Stomach (tissue), 4 donors: ENCODE measurements at regions not wholly inside any gene's neighbourhood (a gene's known extent, or its start where the extent isn't known, plus 50 kb on each side); places are given as distances from the start of the nearest gene placed in this dataset.

Experiments used
- EP300 ChIP-seq: sonication (generic); formaldehyde crosslinking; IDR thresholded peaks from one replicate; pipeline ENCODE4 v1.6.1; 2017; ENCODE audit warnings: antibody characterized with exemption
- POLR2A ChIP-seq, 4 donors: fragments of 450-650 bp; IDR thresholded peaks; one replicate each; pipeline ENCODE4 v1.6.1; 2016; ENCODE audit warnings: antibody characterized with exemption in 4 of 4, control low read depth in 2 of 4, mild to moderate bottlenecking in 1 of 4, moderate library complexity in 1 of 4
- POLR2AphosphoS5 ChIP-seq, 3 donors: sonication (generic); formaldehyde crosslinking; IDR thresholded peaks; one replicate each; pipeline ENCODE4 v1.6.1; 2016; ENCODE audit warnings: antibody characterized with exemption in 3 of 3
- TF ChIP-seq, protein P1 (sequence below), 7 experiments: fragments of 450-650 bp in 4 of 7; fragments of 200-600 bp in 3 of 7; sonication (generic) in 3 of 7; IDR thresholded peaks; one replicate each; pipeline ENCODE4 v1.5.1; 2016 to 2019; ENCODE audit warnings: antibody characterized with exemption in 7 of 7, control low read depth in 2 of 7, mild to moderate bottlenecking in 1 of 7

- TF ChIP-seq, protein P1, sequence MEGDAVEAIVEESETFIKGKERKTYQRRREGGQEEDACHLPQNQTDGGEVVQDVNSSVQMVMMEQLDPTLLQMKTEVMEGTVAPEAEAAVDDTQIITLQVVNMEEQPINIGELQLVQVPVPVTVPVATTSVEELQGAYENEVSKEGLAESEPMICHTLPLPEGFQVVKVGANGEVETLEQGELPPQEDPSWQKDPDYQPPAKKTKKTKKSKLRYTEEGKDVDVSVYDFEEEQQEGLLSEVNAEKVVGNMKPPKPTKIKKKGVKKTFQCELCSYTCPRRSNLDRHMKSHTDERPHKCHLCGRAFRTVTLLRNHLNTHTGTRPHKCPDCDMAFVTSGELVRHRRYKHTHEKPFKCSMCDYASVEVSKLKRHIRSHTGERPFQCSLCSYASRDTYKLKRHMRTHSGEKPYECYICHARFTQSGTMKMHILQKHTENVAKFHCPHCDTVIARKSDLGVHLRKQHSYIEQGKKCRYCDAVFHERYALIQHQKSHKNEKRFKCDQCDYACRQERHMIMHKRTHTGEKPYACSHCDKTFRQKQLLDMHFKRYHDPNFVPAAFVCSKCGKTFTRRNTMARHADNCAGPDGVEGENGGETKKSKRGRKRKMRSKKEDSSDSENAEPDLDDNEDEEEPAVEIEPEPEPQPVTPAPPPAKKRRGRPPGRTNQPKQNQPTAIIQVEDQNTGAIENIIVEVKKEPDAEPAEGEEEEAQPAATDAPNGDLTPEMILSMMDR (IDR thresholded peaks at IDR 0.05): no peak
- TF ChIP-seq EP300 (no peak), POLR2A (IDR thresholded peaks at IDR 0.05) (no peak), POLR2AphosphoS5 (IDR thresholded peaks at IDR 0.05) (no peak)
Measured at GRCh38 chr6:140401761-140402160, 1027.3 kb upstream of the CITED2 start.
